Upper lobe of left lung (tissue), 4 donors: ENCODE measurements at regions not wholly inside any gene's neighbourhood (a gene's known extent, or its start where the extent isn't known, plus 50 kb on each side); places are given as distances from the start of the nearest gene placed in this dataset.

ENCODE experiments used
- CTCF ChIP-seq, 6 experiments: fragments of 450-650 bp in 4 of 6; fragments of 200-600 bp in 2 of 6; sonication (generic) in 2 of 6; IDR thresholded peaks; one replicate each; pipeline ENCODE4 v1.5.1; 2016 to 2019; ENCODE audit warnings: antibody characterized with exemption in 6 of 6
- EP300 ChIP-seq, 4 donors: sonication (generic); formaldehyde crosslinking; IDR thresholded peaks; one replicate each; pipeline ENCODE4 v1.5.1; 2017; ENCODE audit warnings: antibody characterized with exemption in 4 of 4, control low read depth in 2 of 4

DNA sequence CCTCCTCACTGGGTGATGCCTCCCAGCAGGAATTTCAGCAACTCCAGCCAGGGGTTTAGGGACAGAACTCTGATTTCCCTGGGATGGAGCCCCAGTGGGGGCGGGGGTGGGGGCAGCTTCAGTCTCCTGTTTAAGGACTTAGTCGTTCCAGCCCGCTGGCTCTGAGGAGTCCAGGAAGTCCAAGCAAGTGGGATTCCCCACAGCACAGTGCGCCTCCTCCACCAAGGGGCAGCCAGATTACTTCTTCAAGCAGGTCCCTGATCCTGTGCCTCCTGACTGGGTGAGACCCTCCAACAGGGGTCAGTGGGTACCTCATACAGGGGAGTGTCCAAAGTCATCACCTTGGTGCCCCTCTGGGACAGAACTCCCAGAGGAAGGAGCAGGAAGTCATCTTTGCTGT lies 1438.4 kb upstream of the B3GALT2 start:
- no peak for TF ChIP-seq CTCF (IDR thresholded peaks at IDR 0.05)
- TF ChIP-seq EP300 (IDR thresholded peaks at IDR 0.05), result no peak
